Testis (tissue), 2 donors: ENCODE measurements at regions not wholly inside any gene's neighbourhood (a gene's known extent, or its start where the extent isn't known, plus 50 kb on each side); places are given as distances from the start of the nearest gene placed in this dataset.

Source experiments
- CTCF ChIP-seq, 3 experiments: fragments of 450-650 bp in 2 of 3; fragments of 200-600 bp in 1 of 3; sonication (generic) in 1 of 3; IDR thresholded peaks; one replicate each; pipeline ENCODE4 v1.5.1; 2016 to 2019; ENCODE audit warnings: antibody characterized with exemption in 3 of 3, mild to moderate bottlenecking in 2 of 3, moderate library complexity in 1 of 3
- POLR2A ChIP-seq: fragments of 450-650 bp; IDR thresholded peaks from one replicate; pipeline ENCODE4 v1.6.1; 2017; ENCODE audit warnings: antibody characterized with exemption, mild to moderate bottlenecking, moderate library complexity

- TF ChIP-seq POLR2A, result no peak
- TF ChIP-seq CTCF (IDR thresholded peaks at IDR 0.05), result no peak
These were observed 280.3 kb upstream of the KLF3 start for GRCh38 chr4:38383646-38384121.
